ENCODE measurements at regions not wholly inside any gene's neighbourhood (a gene's known extent, or its start where the extent isn't known, plus 50 kb on each side); places are given as distances from the start of the nearest gene placed in this dataset.
A peak's percentile ranks its signal among the peaks of the same experiment; 100 is the strongest.

DNA sequence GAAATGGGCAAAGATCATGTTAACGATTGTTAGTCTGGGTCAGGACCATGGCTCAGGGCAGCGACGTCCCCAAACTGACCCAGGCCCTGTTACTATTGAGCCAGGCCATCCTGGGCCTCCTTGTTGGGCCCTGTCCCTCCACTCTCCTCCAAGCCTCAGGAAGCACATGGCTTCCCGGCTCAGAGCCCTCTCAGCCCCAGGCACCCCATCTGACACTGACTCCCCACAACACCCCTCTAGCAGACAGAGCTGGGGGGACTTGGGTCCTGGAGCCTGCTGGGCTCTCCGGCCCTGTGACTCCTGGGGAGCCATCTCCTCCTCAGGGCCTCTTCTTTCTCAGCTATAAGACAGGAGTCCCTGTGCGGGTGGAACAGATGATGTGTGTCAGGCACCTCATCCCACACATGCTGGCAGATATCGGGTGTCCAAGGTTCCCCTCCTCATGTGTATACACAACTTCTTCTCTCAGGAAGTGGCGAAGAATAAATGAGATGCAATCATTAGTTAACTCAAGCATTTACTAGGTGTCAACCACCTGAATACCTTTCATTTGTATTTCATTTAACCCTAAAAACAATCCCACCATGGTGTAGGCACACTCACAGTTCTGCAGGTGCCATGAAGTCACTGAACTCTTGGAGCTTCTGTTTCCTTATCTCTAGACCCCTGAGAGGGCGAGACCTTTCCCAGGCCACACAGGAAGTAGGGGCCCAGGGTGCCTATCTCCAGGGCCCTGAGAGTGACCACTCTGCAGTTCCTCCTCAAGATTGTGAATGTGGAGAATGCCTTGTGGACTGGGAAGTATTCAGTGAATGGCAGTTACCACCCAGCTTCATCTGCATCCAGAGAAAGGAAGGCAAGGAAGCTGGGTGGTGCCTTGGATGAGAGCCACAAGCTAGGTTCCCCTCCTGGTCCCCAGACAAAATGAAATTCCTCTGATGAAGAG lies 282.5 kb upstream of the TLE3 start:
- no peak for DNase-seq (ENCODE audit: low read depth, low spot score)
- Histone ChIP-seq H3K9me3 (ENCODE audit: insufficient read depth, low read length) (peaks cover 9% of the 10 kb centered on the region), H3K4me1 (ENCODE audit: insufficient read depth, insufficient read length) (peaks cover 19% of the 10 kb centered on the region), H3K9ac (ENCODE audit: insufficient read length, low read depth) (no peak overlapping the region), H3K27me3 (ENCODE audit: insufficient read depth, insufficient read length) (no peaks in the 10 kb centered on the region), H3K36me3 (ENCODE audit: insufficient read depth, insufficient read length, low read length) (no peaks in the 10 kb centered on the region), H3K4me3 (ENCODE audit: insufficient read length, low read depth) (no peak overlapping the region)
- TF ChIP-seq SUZ12 (IDR thresholded peaks at IDR 0.05; ENCODE audit: extremely low read depth, insufficient read depth, insufficient read length) (no peak), YY1 (IDR thresholded peaks at IDR 0.05; ENCODE audit: insufficient read depth, insufficient read length) (no peak), ZNF274 (IDR thresholded peaks at IDR 0.05; ENCODE audit: low read depth, low read length) (no peak)

DNA sequence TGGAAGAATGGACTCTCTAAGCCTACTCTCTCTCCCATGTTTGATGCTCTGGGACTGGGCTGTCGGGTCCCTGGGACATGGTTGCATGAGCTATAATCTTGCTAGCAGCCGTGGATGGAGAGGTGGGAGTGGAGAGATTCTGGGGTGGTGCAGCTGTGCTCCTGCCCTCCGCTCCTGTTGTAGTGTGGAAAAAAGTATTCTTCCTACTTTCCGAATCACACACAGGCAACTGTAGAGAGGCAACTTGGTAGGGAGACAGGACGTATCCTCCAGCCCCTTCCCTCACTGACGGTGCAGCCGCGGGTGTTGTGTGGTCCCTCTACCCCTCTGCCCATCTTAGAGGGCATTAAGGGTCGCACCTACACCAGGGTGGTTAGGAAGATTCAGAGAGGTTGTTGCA lies 281.4 kb upstream of the TLE3 start:
- Histone ChIP-seq H3K4me1 (ENCODE audit: insufficient read depth, insufficient read length) (peaks cover 21% of the 10 kb centered on the region), H3K9ac (ENCODE audit: insufficient read length, low read depth) (no peak overlapping the region), H3K36me3 (ENCODE audit: insufficient read depth, insufficient read length, low read length) (no peaks in the 10 kb centered on the region), H3K4me3 (ENCODE audit: insufficient read length, low read depth) (no peak overlapping the region), H3K27me3 (ENCODE audit: insufficient read depth, insufficient read length) (no peaks in the 10 kb centered on the region), H3K9me3 (ENCODE audit: insufficient read depth, low read length) (peaks cover 9% of the 10 kb centered on the region)
- no peak for DNase-seq (ENCODE audit: low read depth, low spot score)
- no peak for TF ChIP-seq ZNF274 (IDR thresholded peaks at IDR 0.05; ENCODE audit: low read depth, low read length)
- no peak for TF ChIP-seq YY1 (IDR thresholded peaks at IDR 0.05; ENCODE audit: insufficient read depth, insufficient read length)
- no peak for TF ChIP-seq SUZ12 (IDR thresholded peaks at IDR 0.05; ENCODE audit: extremely low read depth, insufficient read depth, insufficient read length)

GRCh38 chr15:70378126-70379031 lies 280.7 kb upstream of the TLE3 start:
- no peak for TF ChIP-seq YY1 (IDR thresholded peaks at IDR 0.05; ENCODE audit: insufficient read depth, insufficient read length)
- TF ChIP-seq SUZ12 (IDR thresholded peaks at IDR 0.05; ENCODE audit: extremely low read depth, insufficient read depth, insufficient read length) = no peak
- no peak for TF ChIP-seq ZNF274 (IDR thresholded peaks at IDR 0.05; ENCODE audit: low read depth, low read length)
- peaks cover 21% of the 10 kb centered on the region for H3K4me1 ChIP-seq (ENCODE audit: insufficient read depth, insufficient read length)
- no peak overlapping the region for H3K4me3 ChIP-seq (ENCODE audit: insufficient read length, low read depth)
- no peak overlapping the region for H3K9ac ChIP-seq (ENCODE audit: insufficient read length, low read depth)
- DNase-seq (ENCODE audit: low read depth, low spot score) = no peak
- H3K36me3 ChIP-seq (ENCODE audit: insufficient read depth, insufficient read length, low read length) = no peaks in the 10 kb centered on the region
- H3K27me3 ChIP-seq (ENCODE audit: insufficient read depth, insufficient read length) = no peaks in the 10 kb centered on the region
- peaks cover 9% of the 10 kb centered on the region for H3K9me3 ChIP-seq (ENCODE audit: insufficient read depth, low read length)

- H3K36me3 ChIP-seq (ENCODE audit: insufficient read depth, insufficient read length, low read length) = no peaks in the 10 kb centered on the region
- peak overlapping the region; percentile 20 for H3K4me3 ChIP-seq (ENCODE audit: insufficient read length, low read depth)
- TF ChIP-seq ZNF274 (IDR thresholded peaks at IDR 0.05; ENCODE audit: low read depth, low read length) (no peak), YY1 (IDR thresholded peaks at IDR 0.05; ENCODE audit: insufficient read depth, insufficient read length) (no peak), SUZ12 (IDR thresholded peaks at IDR 0.05; ENCODE audit: extremely low read depth, insufficient read depth, insufficient read length) (no peak)
- DNase-seq (ENCODE audit: low read depth, low spot score) = no peak
- H3K27me3 ChIP-seq (ENCODE audit: insufficient read depth, insufficient read length) = no peaks in the 10 kb centered on the region
- peak overlapping the region; percentile 42 for H3K9ac ChIP-seq (ENCODE audit: insufficient read length, low read depth)
- peaks cover 21% of the 10 kb centered on the region for H3K4me1 ChIP-seq (ENCODE audit: insufficient read depth, insufficient read length)
- H3K9me3 ChIP-seq (ENCODE audit: insufficient read depth, low read length) = peaks cover 6% of the 10 kb centered on the region
These were observed 279.4 kb upstream of the TLE3 start for GRCh38 chr15:70376929-70377691.

DNA sequence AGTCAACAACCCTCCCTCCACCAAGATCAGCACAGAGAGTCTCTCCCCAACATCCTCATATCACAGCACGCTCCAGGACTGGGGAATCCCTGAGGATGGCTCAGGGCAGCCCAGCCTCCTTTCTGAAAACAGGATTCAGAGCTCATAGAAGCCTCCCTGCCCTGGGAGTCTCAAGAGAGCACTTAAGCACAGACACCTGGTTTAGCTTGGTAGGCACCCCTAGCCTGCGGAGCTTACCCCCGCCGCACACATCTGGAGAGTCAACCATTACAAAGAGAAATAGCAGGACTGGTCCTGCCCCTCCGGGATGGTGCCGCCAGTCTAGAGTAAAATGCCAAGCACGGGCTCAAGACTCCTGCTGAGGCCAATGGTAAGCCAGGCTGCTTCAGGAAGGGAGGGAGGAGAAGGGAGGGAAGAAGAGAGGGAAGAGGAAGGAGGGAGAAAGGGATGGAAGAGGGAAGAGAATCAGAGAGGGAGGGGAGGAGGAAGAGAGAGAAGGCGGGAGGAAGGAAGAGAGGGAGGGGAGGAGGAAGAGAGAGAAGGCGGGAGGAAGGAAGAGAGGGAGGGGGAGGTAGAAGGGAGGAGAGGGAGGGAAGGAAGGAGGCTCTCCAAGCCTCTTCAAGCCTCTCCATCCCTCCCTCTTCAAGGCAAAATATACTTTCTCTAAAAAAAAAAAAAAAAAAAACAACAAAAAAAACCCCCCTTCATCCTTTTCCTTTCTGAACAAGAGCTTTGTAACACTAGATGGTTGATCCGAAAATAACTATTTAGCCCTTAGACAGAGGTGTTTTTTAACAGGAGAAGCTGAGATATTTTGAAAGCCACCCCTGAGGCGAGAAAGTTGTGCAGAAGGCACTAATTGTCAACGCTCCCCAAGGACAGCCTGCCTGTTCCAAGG lies 278.6 kb upstream of the TLE3 start:
- Histone ChIP-seq H3K9ac (ENCODE audit: insufficient read length, low read depth) (no peak overlapping the region), H3K27me3 (ENCODE audit: insufficient read depth, insufficient read length) (no peaks in the 10 kb centered on the region), H3K9me3 (ENCODE audit: insufficient read depth, low read length) (no peaks in the 10 kb centered on the region), H3K4me1 (ENCODE audit: insufficient read depth, insufficient read length) (peaks cover 21% of the 10 kb centered on the region), H3K4me3 (ENCODE audit: insufficient read length, low read depth) (no peak overlapping the region), H3K36me3 (ENCODE audit: insufficient read depth, insufficient read length, low read length) (no peaks in the 10 kb centered on the region)
- TF ChIP-seq ZNF274 (IDR thresholded peaks at IDR 0.05; ENCODE audit: low read depth, low read length) (no peak), YY1 (IDR thresholded peaks at IDR 0.05; ENCODE audit: insufficient read depth, insufficient read length) (no peak), SUZ12 (IDR thresholded peaks at IDR 0.05; ENCODE audit: extremely low read depth, insufficient read depth, insufficient read length) (no peak)
- no peak for DNase-seq (ENCODE audit: low read depth, low spot score)

- TF ChIP-seq ZNF274 (IDR thresholded peaks at IDR 0.05; ENCODE audit: low read depth, low read length) (no peak), SUZ12 (IDR thresholded peaks at IDR 0.05; ENCODE audit: extremely low read depth, insufficient read depth, insufficient read length) (no peak), YY1 (IDR thresholded peaks at IDR 0.05; ENCODE audit: insufficient read depth, insufficient read length) (no peak)
- no peaks in the 10 kb centered on the region for H3K36me3 ChIP-seq (ENCODE audit: insufficient read depth, insufficient read length, low read length)
- H3K9me3 ChIP-seq (ENCODE audit: insufficient read depth, low read length) = no peaks in the 10 kb centered on the region
- no peak overlapping the region for H3K4me3 ChIP-seq (ENCODE audit: insufficient read length, low read depth)
- DNase-seq (ENCODE audit: low read depth, low spot score) = no peak
- H3K4me1 ChIP-seq (ENCODE audit: insufficient read depth, insufficient read length) = peaks cover 21% of the 10 kb centered on the region
- H3K9ac ChIP-seq (ENCODE audit: insufficient read length, low read depth) = no peak overlapping the region
- H3K27me3 ChIP-seq (ENCODE audit: insufficient read depth, insufficient read length) = no peaks in the 10 kb centered on the region
These were observed 277.9 kb upstream of the TLE3 start for GRCh38 chr15:70375586-70375985.

All from NT2/D1 (cell line).